ENCODE measurements at regions not wholly inside any gene's neighbourhood (a gene's known extent, or its start where the extent isn't known, plus 50 kb on each side); places are given as distances from the start of the nearest gene placed in this dataset.

- TF ChIP-seq, protein P1, sequence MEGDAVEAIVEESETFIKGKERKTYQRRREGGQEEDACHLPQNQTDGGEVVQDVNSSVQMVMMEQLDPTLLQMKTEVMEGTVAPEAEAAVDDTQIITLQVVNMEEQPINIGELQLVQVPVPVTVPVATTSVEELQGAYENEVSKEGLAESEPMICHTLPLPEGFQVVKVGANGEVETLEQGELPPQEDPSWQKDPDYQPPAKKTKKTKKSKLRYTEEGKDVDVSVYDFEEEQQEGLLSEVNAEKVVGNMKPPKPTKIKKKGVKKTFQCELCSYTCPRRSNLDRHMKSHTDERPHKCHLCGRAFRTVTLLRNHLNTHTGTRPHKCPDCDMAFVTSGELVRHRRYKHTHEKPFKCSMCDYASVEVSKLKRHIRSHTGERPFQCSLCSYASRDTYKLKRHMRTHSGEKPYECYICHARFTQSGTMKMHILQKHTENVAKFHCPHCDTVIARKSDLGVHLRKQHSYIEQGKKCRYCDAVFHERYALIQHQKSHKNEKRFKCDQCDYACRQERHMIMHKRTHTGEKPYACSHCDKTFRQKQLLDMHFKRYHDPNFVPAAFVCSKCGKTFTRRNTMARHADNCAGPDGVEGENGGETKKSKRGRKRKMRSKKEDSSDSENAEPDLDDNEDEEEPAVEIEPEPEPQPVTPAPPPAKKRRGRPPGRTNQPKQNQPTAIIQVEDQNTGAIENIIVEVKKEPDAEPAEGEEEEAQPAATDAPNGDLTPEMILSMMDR (IDR thresholded peaks at IDR 0.05) = no peak
- TF ChIP-seq POLR2A (IDR thresholded peaks at IDR 0.05) = no peak
These were observed 1469.0 kb downstream of the TECRL start for GRCh38 chr4:62940229-62940628.

Measured in Peyer's patch (tissue), 4 donors.